IMR-90 (cell line): ENCODE measurements at regions not wholly inside any gene's neighbourhood (a gene's known extent, or its start where the extent isn't known, plus 50 kb on each side); places are given as distances from the start of the nearest gene placed in this dataset.
A peak's percentile ranks its signal among the peaks of the same experiment; 100 is the strongest.

Experiments used
- CEBPB ChIP-seq: IDR thresholded peaks from 2 replicates; pipeline ENCODE4 v1.6.1; 2012; ENCODE audit warnings: low read depth, low read length, improper control_type of control experiment
- FOS ChIP-seq: fragments of 150-350 bp; IDR thresholded peaks from 2 replicates; pipeline ENCODE4 v1.6.1; 2016; ENCODE audit warnings: low read depth, low read length
- MAZ ChIP-seq: IDR thresholded peaks from 2 replicates; pipeline ENCODE4 v1.6.1; 2012; ENCODE audit warnings: low read depth, mild to moderate bottlenecking, low read length, improper control_type of control experiment, moderate library complexity, borderline replicate concordance
- MXI1 ChIP-seq: IDR thresholded peaks from 2 replicates; pipeline ENCODE4 v1.6.1; 2012; ENCODE audit warnings: low read depth, mild to moderate bottlenecking, low read length, moderate library complexity, borderline replicate concordance
- POLR2A ChIP-seq: IDR thresholded peaks from 2 replicates; pipeline ENCODE4 v1.6.1; 2012; ENCODE audit warnings: mild to moderate bottlenecking, low read depth, low read length
- RAD21 ChIP-seq: IDR thresholded peaks from 2 replicates; pipeline ENCODE4 v1.6.1; 2012; ENCODE audit warnings: low read length, improper control_type of control experiment
- RCOR1 ChIP-seq: IDR thresholded peaks from 2 replicates; pipeline ENCODE4 v1.6.1; 2012; ENCODE audit warnings: mild to moderate bottlenecking, low read length, improper control_type of control experiment; ENCODE audit not compliant: insufficient replicate concordance
- RFX5 ChIP-seq: IDR thresholded peaks from 2 replicates; pipeline ENCODE4 v1.8.0; 2012; ENCODE audit warnings: low read depth, mild to moderate bottlenecking, low read length, moderate library complexity
- SMC3 ChIP-seq: fragments of 150-350 bp; IDR thresholded peaks from 2 replicates; pipeline ENCODE4 v1.6.1; 2016; ENCODE audit warnings: low read depth, mild to moderate bottlenecking, antibody characterized with exemption, low read length, moderate library complexity
- TF ChIP-seq, protein P1 (sequence below): fragments of 150-350 bp; IDR thresholded peaks from 2 replicates; pipeline ENCODE4 v1.6.1; 2017; ENCODE audit warnings: mild to moderate bottlenecking, antibody characterized with exemption, low read length, low read depth
- TF ChIP-seq, protein P2 (sequence below): conservative IDR thresholded peaks from 2 replicates; pipeline ENCODE4 v1.5.1; 2012; ENCODE audit warnings: mild to moderate bottlenecking, low read depth, low read length, improper control_type of control experiment

- TF ChIP-seq RAD21 (peak; percentile 18; the same call in 1 of the 2 replicates), RCOR1 (peak; percentile 10), FOS (peak; percentile 4; the same call in 1 of the 2 replicates), CEBPB (peak; percentile 77), POLR2A (no peak), RFX5 (no peak), SMC3 (peak; percentile 1; the same call in 1 of the 2 replicates), MAZ (no peak), MXI1 (no peak)
- TF ChIP-seq, protein P1, sequence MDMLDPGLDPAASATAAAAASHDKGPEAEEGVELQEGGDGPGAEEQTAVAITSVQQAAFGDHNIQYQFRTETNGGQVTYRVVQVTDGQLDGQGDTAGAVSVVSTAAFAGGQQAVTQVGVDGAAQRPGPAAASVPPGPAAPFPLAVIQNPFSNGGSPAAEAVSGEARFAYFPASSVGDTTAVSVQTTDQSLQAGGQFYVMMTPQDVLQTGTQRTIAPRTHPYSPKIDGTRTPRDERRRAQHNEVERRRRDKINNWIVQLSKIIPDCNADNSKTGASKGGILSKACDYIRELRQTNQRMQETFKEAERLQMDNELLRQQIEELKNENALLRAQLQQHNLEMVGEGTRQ, result no peak
- TF ChIP-seq, protein P2, sequence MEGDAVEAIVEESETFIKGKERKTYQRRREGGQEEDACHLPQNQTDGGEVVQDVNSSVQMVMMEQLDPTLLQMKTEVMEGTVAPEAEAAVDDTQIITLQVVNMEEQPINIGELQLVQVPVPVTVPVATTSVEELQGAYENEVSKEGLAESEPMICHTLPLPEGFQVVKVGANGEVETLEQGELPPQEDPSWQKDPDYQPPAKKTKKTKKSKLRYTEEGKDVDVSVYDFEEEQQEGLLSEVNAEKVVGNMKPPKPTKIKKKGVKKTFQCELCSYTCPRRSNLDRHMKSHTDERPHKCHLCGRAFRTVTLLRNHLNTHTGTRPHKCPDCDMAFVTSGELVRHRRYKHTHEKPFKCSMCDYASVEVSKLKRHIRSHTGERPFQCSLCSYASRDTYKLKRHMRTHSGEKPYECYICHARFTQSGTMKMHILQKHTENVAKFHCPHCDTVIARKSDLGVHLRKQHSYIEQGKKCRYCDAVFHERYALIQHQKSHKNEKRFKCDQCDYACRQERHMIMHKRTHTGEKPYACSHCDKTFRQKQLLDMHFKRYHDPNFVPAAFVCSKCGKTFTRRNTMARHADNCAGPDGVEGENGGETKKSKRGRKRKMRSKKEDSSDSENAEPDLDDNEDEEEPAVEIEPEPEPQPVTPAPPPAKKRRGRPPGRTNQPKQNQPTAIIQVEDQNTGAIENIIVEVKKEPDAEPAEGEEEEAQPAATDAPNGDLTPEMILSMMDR, result no peak
Measured at GRCh38 chr21:27570306-27570868, 603.5 kb upstream of the ADAMTS5 start.
